HUES64 (cell line): ENCODE measurements at regions not wholly inside any gene's neighbourhood (a gene's known extent, or its start where the extent isn't known, plus 50 kb on each side); places are given as distances from the start of the nearest gene placed in this dataset.

ENCODE experiments used
- H3K27ac ChIP-seq: 2 replicates; pipeline ENCODE4 v1.7.0; 2013; ENCODE audit warnings: low read depth, low read length, inconsistent platforms
- H3K27me3 ChIP-seq: 2 replicates; pipeline ENCODE4 v1.6.1; 2013; ENCODE audit warnings: mild to moderate bottlenecking, low read length; ENCODE audit not compliant: insufficient read depth
- H3K36me3 ChIP-seq: 2 replicates; pipeline ENCODE4 v1.6.1; 2013; ENCODE audit warnings: mild to moderate bottlenecking, low read length; ENCODE audit not compliant: insufficient read depth
- H3K4me1 ChIP-seq: 2 replicates; pipeline ENCODE4 v1.6.1; 2013; ENCODE audit warnings: mild to moderate bottlenecking, low read length, moderate library complexity; ENCODE audit not compliant: insufficient read depth
- H3K4me3 ChIP-seq: 2 replicates; pipeline ENCODE4 v1.5.1; 2013; ENCODE audit warnings: mild to moderate bottlenecking, low read length, moderate library complexity
- H3K9ac ChIP-seq: 2 replicates; pipeline ENCODE4 v1.6.1; 2013; ENCODE audit warnings: mild to moderate bottlenecking, low read depth, low read length
- H3K9me3 ChIP-seq: 2 replicates; pipeline ENCODE4 v1.6.1; 2013; ENCODE audit warnings: low read depth, low read length; ENCODE audit not compliant: insufficient read depth
- WGBS: fragments of 150-250, 120-280 bp; methylation state at CpG from one replicate; pipeline ENCODE4 v1.1.7; 2013; ENCODE audit warnings: missing lambda C conversion rate; 5-methylcytosine and 5-hydroxymethylcytosine counted together

GRCh38 chr2:67272195-67272594, 124.9 kb upstream of the ETAA1 start:
- Histone ChIP-seq H3K27ac (no peak overlapping the region), H3K4me1 (no peaks in the 10 kb centered on the region), H3K9me3 (no peaks in the 10 kb centered on the region), H3K27me3 (no peaks in the 10 kb centered on the region), H3K4me3 (no peak overlapping the region), H3K9ac (no peak overlapping the region), H3K36me3 (no peaks in the 10 kb centered on the region)
- 97% methylated on average over 3 of the region's 4 CpGs for whole genome bisulfite sequencing

GRCh38 chr2:67277450-67277849, 119.7 kb upstream of the ETAA1 start:
- no peak overlapping the region for H3K4me3 ChIP-seq
- H3K4me1 ChIP-seq: no peaks in the 10 kb centered on the region
- no peak overlapping the region for H3K9ac ChIP-seq
- H3K27me3 ChIP-seq: no peaks in the 10 kb centered on the region
- H3K27ac ChIP-seq: no peak overlapping the region
- no peaks in the 10 kb centered on the region for H3K9me3 ChIP-seq
- no peaks in the 10 kb centered on the region for H3K36me3 ChIP-seq
- 83% methylated on average over 7 of the region's 7 CpGs for whole genome bisulfite sequencing

- Histone ChIP-seq H3K9ac (no peak overlapping the region), H3K27me3 (no peaks in the 10 kb centered on the region), H3K36me3 (no peaks in the 10 kb centered on the region), H3K4me3 (no peak overlapping the region), H3K9me3 (no peaks in the 10 kb centered on the region), H3K4me1 (0 out of 2 replicates have a peak, but pooled peaks cover 3% of the 10 kb centered on the region), H3K27ac (no peak overlapping the region)
- WGBS: 95% methylated on average over 2 of the region's 2 CpGs
These were observed 116.0 kb upstream of the ETAA1 start for GRCh38 chr2:67281101-67281500.

GRCh38 chr2:67283641-67284040, 113.5 kb upstream of the ETAA1 start:
- H3K27me3 ChIP-seq: no peaks in the 10 kb centered on the region
- H3K36me3 ChIP-seq: no peaks in the 10 kb centered on the region
- 0 out of 2 replicates have a peak, but pooled peaks cover 3% of the 10 kb centered on the region for H3K4me1 ChIP-seq
- H3K4me3 ChIP-seq: no peak overlapping the region
- no peak overlapping the region for H3K9ac ChIP-seq
- H3K27ac ChIP-seq: no peak overlapping the region
- H3K9me3 ChIP-seq: no peaks in the 10 kb centered on the region

- Histone ChIP-seq H3K9ac (no peak overlapping the region), H3K4me1 (0 out of 2 replicates have a peak, but pooled peaks cover 3% of the 10 kb centered on the region), H3K36me3 (no peaks in the 10 kb centered on the region), H3K27me3 (no peaks in the 10 kb centered on the region), H3K9me3 (no peaks in the 10 kb centered on the region), H3K4me3 (no peak overlapping the region), H3K27ac (no peak overlapping the region)
- 93% methylated on average over 2 of the region's 2 CpGs for WGBS
These were observed 110.0 kb upstream of the ETAA1 start for GRCh38 chr2:67286981-67287759.

GRCh38 chr2:67289271-67289670, 107.9 kb upstream of the ETAA1 start:
- H3K36me3 ChIP-seq: no peaks in the 10 kb centered on the region
- H3K9ac ChIP-seq: no peak overlapping the region
- H3K4me1 ChIP-seq: 0 out of 2 replicates have a peak, but pooled peaks cover 3% of the 10 kb centered on the region
- H3K4me3 ChIP-seq: no peak overlapping the region
- no peaks in the 10 kb centered on the region for H3K27me3 ChIP-seq
- no peaks in the 10 kb centered on the region for H3K9me3 ChIP-seq
- no peak overlapping the region for H3K27ac ChIP-seq
- 100% methylated on average over 2 of the region's 2 CpGs for WGBS

- H3K27ac ChIP-seq: no peak overlapping the region
- 0 out of 2 replicates have a peak, but pooled peaks cover 3% of the 10 kb centered on the region for H3K4me1 ChIP-seq
- H3K4me3 ChIP-seq: no peak overlapping the region
- H3K36me3 ChIP-seq: no peaks in the 10 kb centered on the region
- H3K9ac ChIP-seq: no peak overlapping the region
- no CpG with 5 or more reads among the region's 1 CpG for whole genome bisulfite sequencing
- no peaks in the 10 kb centered on the region for H3K9me3 ChIP-seq
- no peaks in the 10 kb centered on the region for H3K27me3 ChIP-seq
These were observed 107.2 kb upstream of the ETAA1 start for GRCh38 chr2:67289921-67290371.

GRCh38 chr2:67290451-67291290, 106.5 kb upstream of the ETAA1 start:
- 98% methylated on average over 6 of the region's 6 CpGs for WGBS
- Histone ChIP-seq H3K9ac (no peak overlapping the region), H3K4me1 (no peaks in the 10 kb centered on the region), H3K27me3 (no peaks in the 10 kb centered on the region), H3K9me3 (no peaks in the 10 kb centered on the region), H3K4me3 (no peak overlapping the region), H3K27ac (no peak overlapping the region), H3K36me3 (no peaks in the 10 kb centered on the region)

- no peak overlapping the region for H3K4me3 ChIP-seq
- WGBS: 93% methylated on average over 1 of the region's 1 CpG
- H3K9ac ChIP-seq: no peak overlapping the region
- H3K27me3 ChIP-seq: no peaks in the 10 kb centered on the region
- no peaks in the 10 kb centered on the region for H3K36me3 ChIP-seq
- no peaks in the 10 kb centered on the region for H3K9me3 ChIP-seq
- no peaks in the 10 kb centered on the region for H3K4me1 ChIP-seq
- H3K27ac ChIP-seq: no peak overlapping the region
These were observed 102.9 kb upstream of the ETAA1 start for GRCh38 chr2:67294218-67294617.

GRCh38 chr2:67295406-67295805, 101.7 kb upstream of the ETAA1 start:
- Histone ChIP-seq H3K27ac (no peak overlapping the region), H3K4me1 (no peaks in the 10 kb centered on the region)
- 82% methylated on average over 2 of the region's 2 CpGs for WGBS

GRCh38 chr2:67295851-67296250, 101.3 kb upstream of the ETAA1 start:
- WGBS: 93% methylated on average over 4 of the region's 4 CpGs
- H3K4me1 ChIP-seq: no peaks in the 10 kb centered on the region

More at GRCh38 chr2:67295406-67295805, 101.7 kb upstream of the ETAA1 start:
- H3K4me3 ChIP-seq: no peak overlapping the region
- H3K9ac ChIP-seq: no peak overlapping the region
- H3K36me3 ChIP-seq: no peaks in the 10 kb centered on the region
- H3K9me3 ChIP-seq: no peaks in the 10 kb centered on the region
- H3K27me3 ChIP-seq: no peaks in the 10 kb centered on the region

More at GRCh38 chr2:67295851-67296250, 101.3 kb upstream of the ETAA1 start:
- no peak overlapping the region for H3K9ac ChIP-seq
- no peaks in the 10 kb centered on the region for H3K27me3 ChIP-seq
- no peak overlapping the region for H3K27ac ChIP-seq
- H3K9me3 ChIP-seq: no peaks in the 10 kb centered on the region
- H3K4me3 ChIP-seq: no peak overlapping the region
- no peaks in the 10 kb centered on the region for H3K36me3 ChIP-seq
